ENCODE measurements at regions not wholly inside any gene's neighbourhood (a gene's known extent, or its start where the extent isn't known, plus 50 kb on each side); places are given as distances from the start of the nearest gene placed in this dataset.
A peak's percentile ranks its signal among the peaks of the same experiment; 100 is the strongest.

DNA sequence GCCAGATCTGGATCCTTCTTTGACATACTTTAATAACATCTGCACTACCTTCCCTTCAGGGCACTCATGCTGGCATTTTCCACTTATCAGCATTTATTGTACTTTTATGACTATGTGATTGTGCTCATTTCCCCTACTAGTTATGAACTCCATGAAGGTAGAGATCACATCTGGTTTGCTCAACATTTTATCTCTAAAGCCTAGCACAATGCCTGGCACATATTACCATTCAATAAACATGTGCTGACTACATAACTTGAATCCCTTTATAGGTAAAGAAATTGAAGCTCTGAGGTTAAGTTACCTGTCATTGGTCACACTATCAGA is 221.2 kb downstream of the HHIPL2 start:
- no peak overlapping the region for H3K4me3 ChIP-seq (ENCODE audit: low read length)
- Mint-ChIP-seq H3K27ac (peak overlapping the region in 1 of 9 donors; percentile 5), H3K4me3 (no peak overlapping the region), H3K9me3 (peaks cover 0 to 4% (median 0%) of the 10 kb centered on the region in 11 donors), H3K4me1 (peaks cover 0 to 30% (median 18%) of the 10 kb centered on the region in 7 donors), H3K36me3 (no peaks in the 10 kb centered on the region), H3K27me3 (peaks cover 0 to 2% (median 0%) of the 10 kb centered on the region in 5 donors)
- POLR2A ChIA-PET, result interaction anchor here (1.0 kb wide), 1 partner anchor 126 kb away, joined by 3 read pairs; no protein-coding TSS in a partner anchor
- H3K36me3 ChIP-seq (ENCODE audit: control insufficient read depth in 2 of 3, insufficient read depth in 3 of 3, low read length in 3 of 3), result no peaks in the 10 kb centered on the region
- ATAC-seq (no peak), DNase-seq (no peak)
- no peak overlapping the region for H3K27ac ChIP-seq (ENCODE audit: low read depth, low read length)
- H3K4me1 ChIP-seq (ENCODE audit: control insufficient read depth in 2 of 2, insufficient read depth in 2 of 2, low read length in 2 of 2), result no peaks in the 10 kb centered on the region
- no peaks in the 10 kb centered on the region for H3K9me3 ChIP-seq (ENCODE audit: control insufficient read depth in 2 of 3, low read length in 3 of 3)
- CTCF ChIA-PET, result no interaction called here
- intact Hi-C loops (cut with micrococcal nuclease), result loop anchor here in 1 of 2 donors (2.0 to 10.0 kb wide), 2 partner anchors 94 to 128 kb away; no protein-coding TSS in a partner anchor
- H3K27me3 ChIP-seq (ENCODE audit: control insufficient read depth in 2 of 2, insufficient read depth in 2 of 2, low read length in 2 of 2), result no peaks in the 10 kb centered on the region

DNA sequence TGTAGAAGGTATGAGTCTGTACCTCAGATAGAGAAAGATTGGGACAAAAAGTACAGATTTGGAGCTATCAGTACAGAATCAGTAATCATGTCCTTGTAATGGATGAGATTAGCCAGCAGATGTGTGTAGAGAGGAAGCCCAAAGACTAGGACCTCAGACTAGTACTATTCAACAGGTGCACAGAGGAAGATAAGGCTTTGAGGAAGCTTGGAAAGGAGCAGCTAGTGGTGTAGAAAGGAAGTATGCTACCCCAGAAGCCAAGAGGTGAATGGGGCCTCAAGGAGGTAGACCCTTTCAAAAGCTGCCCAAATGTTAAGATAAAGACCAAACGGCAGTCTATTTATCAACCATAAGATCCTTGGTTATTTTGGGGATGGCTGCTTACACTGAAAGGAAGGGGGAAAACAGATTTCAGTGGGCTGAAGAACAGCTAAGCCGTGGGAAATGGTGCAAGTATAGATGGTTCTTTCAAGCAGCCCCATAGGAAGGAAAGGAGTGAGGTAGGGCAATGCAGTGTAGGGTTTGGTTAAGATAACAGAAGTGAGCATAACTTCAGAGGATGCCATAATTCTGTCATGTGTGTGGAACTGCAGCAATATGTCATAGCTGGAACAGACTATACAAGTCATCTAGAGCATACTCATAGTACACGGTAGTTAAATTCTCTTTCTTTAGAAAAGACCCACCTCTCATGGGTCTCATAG is 221.7 kb downstream of the HHIPL2 start:
- no peaks in the 10 kb centered on the region for H3K9me3 ChIP-seq (ENCODE audit: control insufficient read depth in 2 of 3, low read length in 3 of 3)
- ATAC-seq, result peak; percentile 34
- H3K27me3 ChIP-seq (ENCODE audit: control insufficient read depth in 2 of 2, insufficient read depth in 2 of 2, low read length in 2 of 2), result no peaks in the 10 kb centered on the region
- Mint-ChIP-seq H3K9me3 (peaks cover 0 to 4% (median 0%) of the 10 kb centered on the region in 11 donors), H3K27me3 (peaks cover 0 to 2% (median 0%) of the 10 kb centered on the region in 5 donors), H3K27ac (peak overlapping the region in 2 of 9 donors; percentile 2 to 5), H3K4me3 (no peak overlapping the region), H3K4me1 (peaks cover 0 to 30% (median 18%) of the 10 kb centered on the region in 7 donors), H3K36me3 (no peaks in the 10 kb centered on the region)
- intact Hi-C loops (cut with micrococcal nuclease), result loop anchor here in 1 of 2 donors (2.0 to 10.0 kb wide), 2 partner anchors 95 to 129 kb away; no protein-coding TSS in a partner anchor
- ChIA-PET CTCF (no interaction called here), POLR2A (interaction anchor here (1.0 kb wide), 1 partner anchor 126 kb away, joined by 3 read pairs; no protein-coding TSS in a partner anchor)
- no peaks in the 10 kb centered on the region for H3K4me1 ChIP-seq (ENCODE audit: control insufficient read depth in 2 of 2, insufficient read depth in 2 of 2, low read length in 2 of 2)
- no peak overlapping the region for H3K4me3 ChIP-seq (ENCODE audit: low read length)
- no peak overlapping the region for H3K27ac ChIP-seq (ENCODE audit: low read depth, low read length)
- H3K36me3 ChIP-seq (ENCODE audit: control insufficient read depth in 2 of 3, insufficient read depth in 3 of 3, low read length in 3 of 3), result no peaks in the 10 kb centered on the region
- no peak for DNase-seq

DNA sequence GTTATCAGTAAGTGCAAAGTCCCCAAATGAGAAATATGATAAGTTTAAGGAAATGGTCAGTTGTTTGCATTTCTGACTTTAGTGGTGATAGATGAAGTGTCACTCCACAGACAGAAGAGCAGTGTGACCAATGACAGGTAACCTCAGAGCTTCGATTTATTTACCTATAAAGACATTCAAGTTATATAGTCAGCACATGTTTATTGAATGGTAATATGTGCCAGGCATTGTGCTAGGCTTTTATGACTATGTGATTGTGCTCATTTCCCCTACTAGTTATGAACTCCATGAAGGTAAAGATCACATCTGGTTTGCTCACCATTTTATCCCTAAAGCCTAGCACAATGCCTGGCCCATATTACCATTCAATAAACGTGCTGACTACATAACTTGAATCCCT is 222.4 kb downstream of the HHIPL2 start:
- H3K9me3 Mint-ChIP-seq, result peaks cover 0 to 4% (median 0%) of the 10 kb centered on the region in 11 donors
- intact Hi-C loops (cut with micrococcal nuclease), result loop anchor here in 1 of 2 donors (10.0 kb wide), 1 partner anchor 129 kb away; no protein-coding TSS in a partner anchor
- CTCF ChIA-PET, result interaction anchor here (0.6 kb wide), 1 partner anchor 164 kb away, joined by 3 read pairs; no protein-coding TSS in a partner anchor

DNA sequence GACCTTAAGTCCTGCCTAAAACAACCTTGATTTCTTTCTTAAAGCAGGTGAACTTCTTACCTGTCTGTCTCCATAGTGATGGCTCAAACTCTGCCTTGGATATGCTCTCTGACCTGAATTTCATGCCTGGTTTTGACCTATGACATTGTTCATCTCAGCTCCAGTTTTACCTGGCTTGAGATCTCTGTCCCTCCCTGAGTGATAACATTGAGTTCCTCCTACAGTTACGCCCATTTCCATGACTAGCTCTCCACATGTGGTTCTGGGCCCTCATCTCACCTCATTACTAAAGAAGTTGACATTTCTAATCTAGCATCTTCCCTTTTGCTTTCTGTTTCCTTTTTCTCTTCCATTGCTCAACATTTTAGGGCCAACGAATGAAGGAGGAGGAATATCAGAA is 233.1 kb downstream of the HHIPL2 start:
- DNase-seq (no peak), ATAC-seq (no peak)
- Histone ChIP-seq H3K4me3 (ENCODE audit: low read length) (no peak overlapping the region), H3K27me3 (ENCODE audit: control insufficient read depth in 2 of 2, insufficient read depth in 2 of 2, low read length in 2 of 2) (no peaks in the 10 kb centered on the region), H3K27ac (ENCODE audit: low read depth, low read length) (no peak overlapping the region), H3K4me1 (ENCODE audit: control insufficient read depth in 2 of 2, insufficient read depth in 2 of 2, low read length in 2 of 2) (no peaks in the 10 kb centered on the region), H3K36me3 (ENCODE audit: control insufficient read depth in 2 of 3, insufficient read depth in 3 of 3, low read length in 3 of 3) (no peaks in the 10 kb centered on the region), H3K9me3 (ENCODE audit: control insufficient read depth in 2 of 3, low read length in 3 of 3) (no peaks in the 10 kb centered on the region)
- CTCF ChIA-PET, result no interaction called here
- POLR2A ChIA-PET, result no interaction called here
- no peak overlapping the region for H3K4me3 Mint-ChIP-seq
- no peak overlapping the region for H3K27ac Mint-ChIP-seq
- no peaks in the 10 kb centered on the region for H3K36me3 Mint-ChIP-seq
- intact Hi-C loops (cut with micrococcal nuclease), result no loop called here
- peaks cover 0 to 5% (median 1%) of the 10 kb centered on the region in 11 donors for H3K9me3 Mint-ChIP-seq
- peaks cover 0 to 5% (median 4%) of the 10 kb centered on the region in 7 donors for H3K4me1 Mint-ChIP-seq
- no peaks in the 10 kb centered on the region for H3K27me3 Mint-ChIP-seq

More for the DNA sequence above, 222.4 kb downstream of the HHIPL2 start:
- no peaks in the 10 kb centered on the region for H3K27me3 ChIP-seq (ENCODE audit: control insufficient read depth in 2 of 2, insufficient read depth in 2 of 2, low read length in 2 of 2)
- H3K36me3 Mint-ChIP-seq, result no peaks in the 10 kb centered on the region
- no peaks in the 10 kb centered on the region for H3K4me1 ChIP-seq (ENCODE audit: control insufficient read depth in 2 of 2, insufficient read depth in 2 of 2, low read length in 2 of 2)
- no peak overlapping the region for H3K4me3 ChIP-seq (ENCODE audit: low read length)
- H3K27ac ChIP-seq (ENCODE audit: low read depth, low read length), result no peak overlapping the region
- H3K27ac Mint-ChIP-seq, result no peak overlapping the region
- H3K4me1 Mint-ChIP-seq, result peaks cover 0 to 32% (median 18%) of the 10 kb centered on the region in 7 donors
- no peak for ATAC-seq
- DNase-seq, result no peak
- H3K4me3 Mint-ChIP-seq, result no peak overlapping the region
- no peaks in the 10 kb centered on the region for H3K36me3 ChIP-seq (ENCODE audit: control insufficient read depth in 2 of 3, insufficient read depth in 3 of 3, low read length in 3 of 3)
- H3K9me3 ChIP-seq (ENCODE audit: control insufficient read depth in 2 of 3, low read length in 3 of 3), result no peaks in the 10 kb centered on the region
- peaks cover 0 to 2% (median 0%) of the 10 kb centered on the region in 5 donors for H3K27me3 Mint-ChIP-seq
- POLR2A ChIA-PET, result no interaction called here

DNA sequence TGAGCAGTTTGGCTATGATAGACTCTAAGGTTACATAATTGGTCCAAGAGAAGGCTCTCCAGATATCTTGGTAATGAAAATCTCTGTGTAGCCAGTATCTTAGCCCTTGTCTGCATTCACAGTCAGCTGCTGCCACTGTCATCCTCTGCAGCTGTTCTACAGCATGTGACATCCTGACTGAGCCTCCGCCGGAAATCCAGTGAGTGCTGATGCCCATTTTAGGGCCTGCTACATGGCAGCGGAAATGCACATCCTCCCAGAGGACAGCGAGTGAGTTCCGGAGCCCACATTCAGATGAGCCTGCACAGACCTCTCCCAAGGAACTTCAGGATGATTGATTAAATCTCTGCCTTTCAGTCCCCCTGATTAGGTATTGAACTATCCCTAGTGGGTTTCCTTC is 237.1 kb downstream of the HHIPL2 start:
- no peaks in the 10 kb centered on the region for H3K36me3 Mint-ChIP-seq
- ATAC-seq (peak; percentile 27), DNase-seq (peak in 6 of 9 donors; percentile 4 to 23 (median 16))
- no peaks in the 10 kb centered on the region for H3K9me3 ChIP-seq (ENCODE audit: control insufficient read depth in 2 of 3, low read length in 3 of 3)
- CTCF ChIA-PET, result interaction anchor here (1.7 kb wide), 1 partner anchor 11 kb away, joined by 3 read pairs; no protein-coding TSS in a partner anchor
- no peaks in the 10 kb centered on the region for H3K4me1 ChIP-seq (ENCODE audit: control insufficient read depth in 2 of 2, insufficient read depth in 2 of 2, low read length in 2 of 2)
- H3K27me3 ChIP-seq (ENCODE audit: control insufficient read depth in 2 of 2, insufficient read depth in 2 of 2, low read length in 2 of 2), result no peaks in the 10 kb centered on the region
- peaks cover 4 to 28% (median 15%) of the 10 kb centered on the region in 7 donors for H3K4me1 Mint-ChIP-seq
- no peak overlapping the region for H3K4me3 ChIP-seq (ENCODE audit: low read length)
- POLR2A ChIA-PET, result no interaction called here
- no peaks in the 10 kb centered on the region for H3K27me3 Mint-ChIP-seq
- intact Hi-C loops (cut with micrococcal nuclease), result no loop called here
- H3K9me3 Mint-ChIP-seq, result peaks cover 0 to 5% (median 0%) of the 10 kb centered on the region in 11 donors
- H3K36me3 ChIP-seq (ENCODE audit: control insufficient read depth in 2 of 3, insufficient read depth in 3 of 3, low read length in 3 of 3), result no peaks in the 10 kb centered on the region
- H3K27ac Mint-ChIP-seq, result no peak overlapping the region
- no peak overlapping the region for H3K4me3 Mint-ChIP-seq
- H3K27ac ChIP-seq (ENCODE audit: low read depth, low read length), result no peak overlapping the region

DNA sequence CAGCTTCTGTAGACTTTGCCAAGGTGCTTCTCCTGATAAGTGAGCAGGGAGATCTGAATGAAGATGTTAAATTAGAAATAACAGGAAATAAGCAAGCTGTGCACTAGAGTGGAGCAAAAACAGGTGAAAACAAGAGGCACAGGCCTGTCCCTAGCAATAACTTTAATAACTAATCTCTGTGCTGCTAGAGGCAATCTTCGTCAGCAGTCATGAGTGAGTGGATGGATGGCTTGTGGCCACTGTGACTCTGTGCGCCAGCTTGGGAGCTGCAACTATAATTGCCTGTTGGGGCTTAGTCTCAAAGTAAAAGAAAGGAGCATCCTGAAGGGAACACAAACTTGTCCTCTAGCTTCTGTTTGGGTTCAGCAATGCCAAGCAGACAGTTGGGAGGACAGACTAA is 240.3 kb downstream of the HHIPL2 start:
- H3K4me1 ChIP-seq (ENCODE audit: control insufficient read depth in 2 of 2, insufficient read depth in 2 of 2, low read length in 2 of 2), result no peaks in the 10 kb centered on the region
- Mint-ChIP-seq H3K27ac (peak overlapping the region in 4 of 9 donors; percentile 4 to 44 (median 13)), H3K27me3 (no peaks in the 10 kb centered on the region), H3K4me3 (peak overlapping the region in 1 of 10 donors; percentile 3), H3K9me3 (no peaks in the 10 kb centered on the region), H3K4me1 (peaks cover 0 to 28% (median 11%) of the 10 kb centered on the region in 7 donors), H3K36me3 (no peaks in the 10 kb centered on the region)
- no peak overlapping the region for H3K27ac ChIP-seq (ENCODE audit: low read depth, low read length)
- ATAC-seq (no peak), DNase-seq (no peak)
- H3K4me3 ChIP-seq (ENCODE audit: low read length), result no peak overlapping the region
- no peaks in the 10 kb centered on the region for H3K36me3 ChIP-seq (ENCODE audit: control insufficient read depth in 2 of 3, insufficient read depth in 3 of 3, low read length in 3 of 3)
- H3K9me3 ChIP-seq (ENCODE audit: control insufficient read depth in 2 of 3, low read length in 3 of 3), result no peaks in the 10 kb centered on the region
- POLR2A ChIA-PET, result no interaction called here
- intact Hi-C loops (cut with micrococcal nuclease), result no loop called here
- CTCF ChIA-PET, result interaction anchor here (0.6 kb wide), 1 partner anchor 119 kb away, joined by 4 read pairs; no protein-coding TSS in a partner anchor
- H3K27me3 ChIP-seq (ENCODE audit: control insufficient read depth in 2 of 2, insufficient read depth in 2 of 2, low read length in 2 of 2), result no peaks in the 10 kb centered on the region

Measured in naive thymus-derived CD4-positive, alpha-beta T cell (primary cell).